H9 (cell line): ENCODE measurements at regions not wholly inside any gene's neighbourhood (a gene's known extent, or its start where the extent isn't known, plus 50 kb on each side); places are given as distances from the start of the nearest gene placed in this dataset.

ENCODE experiments used
- DNase-seq: peaks from one replicate; pipeline ENCODE4 v3.0.0-alpha.2; 2017
- H2AFZ ChIP-seq: one replicate; pipeline ENCODE4 v1.6.1; 2013; ENCODE audit warnings: mild to moderate bottlenecking, low read length, control low read depth, moderate library complexity
- H2AK5ac ChIP-seq: 2 replicates; pipeline ENCODE4 v1.6.1; 2013; ENCODE audit warnings: low read length, control low read depth, mixed read lengths; ENCODE audit not compliant: insufficient read length
- H2BK120ac ChIP-seq: one replicate; pipeline ENCODE4 v1.6.1; 2013; ENCODE audit warnings: low read depth, mild to moderate bottlenecking, low read length, control low read depth, inconsistent platforms; ENCODE audit not compliant: poor library complexity, severe bottlenecking
- H2BK12ac ChIP-seq: 2 replicates; pipeline ENCODE4 v1.6.1; 2013; ENCODE audit warnings: low read length, control low read depth, mixed read lengths, low read depth; ENCODE audit not compliant: insufficient read length
- H2BK15ac ChIP-seq: 2 replicates; pipeline ENCODE4 v1.6.1; 2013; ENCODE audit warnings: low read depth, low read length, control low read depth
- H2BK20ac ChIP-seq: one replicate; pipeline ENCODE4 v1.6.1; 2013; ENCODE audit warnings: low read depth, mild to moderate bottlenecking, low read length, control low read depth, inconsistent platforms; ENCODE audit not compliant: poor library complexity, severe bottlenecking
- H2BK5ac ChIP-seq: 2 replicates; pipeline ENCODE4 v1.6.1; 2013; ENCODE audit warnings: low read length, control low read depth, mixed read lengths; ENCODE audit not compliant: insufficient read length
- H3K14ac ChIP-seq: 2 replicates; pipeline ENCODE4 v1.6.1; 2013; ENCODE audit warnings: low read length, control low read depth; ENCODE audit not compliant: insufficient read depth
- H3K18ac ChIP-seq: 2 replicates; pipeline ENCODE4 v1.6.1; 2013; ENCODE audit warnings: low read depth, mild to moderate bottlenecking, mixed read lengths, low read length, control low read depth; ENCODE audit not compliant: insufficient read length
- H3K23ac ChIP-seq: 2 replicates; pipeline ENCODE4 v1.6.1; 2013; ENCODE audit warnings: low read length, control low read depth, mixed read lengths, low read depth; ENCODE audit not compliant: insufficient read length
- H3K23me2 ChIP-seq: 2 replicates; pipeline ENCODE4 v1.6.1; 2013; ENCODE audit warnings: low read depth, mild to moderate bottlenecking, mixed read lengths, low read length, control low read depth; ENCODE audit not compliant: insufficient read length, poor library complexity, severe bottlenecking
- H3K27ac ChIP-seq: 2 replicates; pipeline ENCODE4 v1.5.1; 2013; ENCODE audit warnings: low read length, control low read depth, mixed read lengths, low read depth; ENCODE audit not compliant: insufficient read length
- H3K27me3 ChIP-seq: 2 replicates; pipeline ENCODE4 v1.6.1; 2013; ENCODE audit warnings: low read length, control low read depth, inconsistent platforms; ENCODE audit not compliant: insufficient read depth
- H3K4ac ChIP-seq: 2 replicates; pipeline ENCODE4 v1.6.1; 2013; ENCODE audit warnings: low read depth, mild to moderate bottlenecking, control low read depth, inconsistent platforms, low read length, moderate library complexity
- H3K4me1 ChIP-seq: 2 replicates; pipeline ENCODE4 v1.6.1; 2013; ENCODE audit warnings: low read length, control low read depth, inconsistent platforms; ENCODE audit not compliant: insufficient read depth
- H3K4me2 ChIP-seq: 2 replicates; pipeline ENCODE4 v1.6.1; 2013; ENCODE audit warnings: low read length, control low read depth, mixed read lengths; ENCODE audit not compliant: insufficient read length, insufficient read depth
- H3K56ac ChIP-seq: 2 replicates; pipeline ENCODE4 v1.6.1; 2013; ENCODE audit warnings: low read depth, mild to moderate bottlenecking, mixed read lengths, low read length, control low read depth; ENCODE audit not compliant: insufficient read length
- H3K79me1 ChIP-seq: 2 replicates; pipeline ENCODE4 v1.6.1; 2013; ENCODE audit warnings: low read depth, mild to moderate bottlenecking, moderate library complexity, low read length, control low read depth, inconsistent platforms; ENCODE audit not compliant: insufficient read depth, poor library complexity, severe bottlenecking
- H3K79me2 ChIP-seq: 2 replicates; pipeline ENCODE4 v1.6.1; 2013; ENCODE audit warnings: low read length, control low read depth, inconsistent platforms; ENCODE audit not compliant: insufficient read depth
- H3K9ac ChIP-seq: 2 replicates; pipeline ENCODE4 v1.6.1; 2013; ENCODE audit warnings: low read length, control low read depth, mixed read lengths; ENCODE audit not compliant: insufficient read length; ENCODE audit errors: extremely low read depth
- H3K9me3 ChIP-seq: one replicate; pipeline ENCODE4 v1.6.1; 2013; ENCODE audit warnings: low read depth, low read length, inconsistent platforms; ENCODE audit not compliant: control insufficient read depth
- H3T11ph ChIP-seq: one replicate; pipeline ENCODE4 v1.6.1; 2013; ENCODE audit warnings: mild to moderate bottlenecking, low read length, control low read depth, inconsistent platforms
- H4K20me1 ChIP-seq: one replicate; pipeline ENCODE4 v1.6.1; 2013; ENCODE audit not compliant: control insufficient read depth, insufficient read length, insufficient read depth
- H4K5ac ChIP-seq: 2 replicates; pipeline ENCODE4 v1.6.1; 2013; ENCODE audit warnings: low read depth, mild to moderate bottlenecking, mixed read lengths, low read length, control low read depth; ENCODE audit not compliant: insufficient read length
- H4K8ac ChIP-seq: replicated peaks from 2 replicates; pipeline ENCODE4 v1.6.1; 2013; ENCODE audit warnings: low read length, control low read depth, mixed read lengths, low read depth; ENCODE audit not compliant: insufficient read length
- H4K91ac ChIP-seq: 2 replicates; pipeline ENCODE4 v1.6.1; 2013; ENCODE audit warnings: low read depth, mild to moderate bottlenecking, moderate library complexity, mixed read lengths, low read length, control low read depth; ENCODE audit not compliant: insufficient read length
- H3K27ac Mint-ChIP-seq, 3 experiments: 2 replicates in 2 of 3; 3 replicates in 1 of 3; pipeline ENCODE4 v1.8.0; 2020 to 2021; ENCODE audit warnings: mixed read lengths in 3 of 3, mild to moderate bottlenecking in 1 of 3, moderate library complexity in 1 of 3
- H3K27me3 Mint-ChIP-seq: 2 replicates; pipeline ENCODE4 v1.8.0; 2021; ENCODE audit warnings: low read depth, mild to moderate bottlenecking, moderate library complexity, mixed read lengths
- H3K36me3 Mint-ChIP-seq, 3 experiments: 2 replicates in 2 of 3; 3 replicates in 1 of 3; pipeline ENCODE4 v1.8.0; 2020 to 2021; ENCODE audit warnings: low read depth in 3 of 3, mixed read lengths in 3 of 3; ENCODE audit not compliant: insufficient read depth in 1 of 3
- H3K4me1 Mint-ChIP-seq, 2 experiments: 2 replicates each; pipeline ENCODE4 v1.8.0; 2020; ENCODE audit warnings: mixed read lengths in 2 of 2
- H3K4me3 Mint-ChIP-seq, 2 experiments: 2 replicates in 1 of 2; 3 replicates in 1 of 2; pipeline ENCODE4 v1.8.0; 2020 to 2021; ENCODE audit warnings: mild to moderate bottlenecking in 2 of 2, mixed read lengths in 2 of 2, moderate library complexity in 1 of 2
- H3K9me3 Mint-ChIP-seq, 2 experiments: 2 replicates in 1 of 2; 3 replicates in 1 of 2; pipeline ENCODE4 v1.8.0; 2020; ENCODE audit warnings: mild to moderate bottlenecking in 2 of 2, mixed read lengths in 2 of 2, moderate library complexity in 1 of 2
- WGBS: extraction: QIAGEN DNeasy Blood & Tissue Kit; methylation state at CpG from one replicate; pipeline ENCODE4 v1.1.7; 2013; ENCODE audit warnings: missing lambda C conversion rate, low lambda C conversion rate, mixed read lengths; ENCODE audit not compliant: insufficient read length; ENCODE audit errors: extremely low coverage; 5-methylcytosine and 5-hydroxymethylcytosine counted together
- TF ChIP-seq, protein P1 (sequence below): fragments of 200-600 bp; sonication (generic); conservative IDR thresholded peaks from 3 replicates; pipeline ENCODE4 v1.8.0; 2021; ENCODE audit warnings: antibody characterized with exemption, mild to moderate bottlenecking

GRCh38 chr5:34525761-34526160, 130.4 kb upstream of the RAI14 start:
- Histone ChIP-seq H3K18ac (no peak overlapping the region), H2BK12ac (no peak overlapping the region), H4K8ac (no peak overlapping the region), H3K4ac (no peak overlapping the region), H3K79me2 (no peaks in the 10 kb centered on the region), H2AFZ (no peak overlapping the region), H3T11ph (no peak overlapping the region), H3K4me1 (peaks cover 3% of the 10 kb centered on the region), H4K91ac (no peak overlapping the region), H3K27ac (no peak overlapping the region), H3K14ac (no peak overlapping the region), H2BK120ac (no peak overlapping the region), H4K5ac (no peak overlapping the region), H3K56ac (no peak overlapping the region), H2BK15ac (no peak overlapping the region), H3K27me3 (no peaks in the 10 kb centered on the region), H3K79me1 (no peaks in the 10 kb centered on the region), H3K23ac (no peak overlapping the region), H4K20me1 (no peaks in the 10 kb centered on the region), H2BK5ac (no peak overlapping the region), H3K23me2 (no peaks in the 10 kb centered on the region), H3K9ac (no peak overlapping the region), H3K4me2 (no peak overlapping the region), H2AK5ac (no peak overlapping the region), H2BK20ac (no peak overlapping the region), H3K9me3 (no peaks in the 10 kb centered on the region)
- TF ChIP-seq, protein P1, sequence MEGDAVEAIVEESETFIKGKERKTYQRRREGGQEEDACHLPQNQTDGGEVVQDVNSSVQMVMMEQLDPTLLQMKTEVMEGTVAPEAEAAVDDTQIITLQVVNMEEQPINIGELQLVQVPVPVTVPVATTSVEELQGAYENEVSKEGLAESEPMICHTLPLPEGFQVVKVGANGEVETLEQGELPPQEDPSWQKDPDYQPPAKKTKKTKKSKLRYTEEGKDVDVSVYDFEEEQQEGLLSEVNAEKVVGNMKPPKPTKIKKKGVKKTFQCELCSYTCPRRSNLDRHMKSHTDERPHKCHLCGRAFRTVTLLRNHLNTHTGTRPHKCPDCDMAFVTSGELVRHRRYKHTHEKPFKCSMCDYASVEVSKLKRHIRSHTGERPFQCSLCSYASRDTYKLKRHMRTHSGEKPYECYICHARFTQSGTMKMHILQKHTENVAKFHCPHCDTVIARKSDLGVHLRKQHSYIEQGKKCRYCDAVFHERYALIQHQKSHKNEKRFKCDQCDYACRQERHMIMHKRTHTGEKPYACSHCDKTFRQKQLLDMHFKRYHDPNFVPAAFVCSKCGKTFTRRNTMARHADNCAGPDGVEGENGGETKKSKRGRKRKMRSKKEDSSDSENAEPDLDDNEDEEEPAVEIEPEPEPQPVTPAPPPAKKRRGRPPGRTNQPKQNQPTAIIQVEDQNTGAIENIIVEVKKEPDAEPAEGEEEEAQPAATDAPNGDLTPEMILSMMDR: no peak
- peaks cover 34% of the 10 kb centered on the region in 2 experiments for H3K4me1 Mint-ChIP-seq
- no peak overlapping the region for H3K27ac Mint-ChIP-seq
- no CpG with 5 or more reads among the region's 6 CpGs for WGBS
- no peak overlapping the region for H3K4me3 Mint-ChIP-seq
- no peaks in the 10 kb centered on the region for H3K36me3 Mint-ChIP-seq
- no peaks in the 10 kb centered on the region for H3K27me3 Mint-ChIP-seq
- no peak for DNase-seq
- H3K9me3 Mint-ChIP-seq: no peaks in the 10 kb centered on the region
